Suprapubic skin (tissue), 4 donors: ENCODE measurements at regions not wholly inside any gene's neighbourhood (a gene's known extent, or its start where the extent isn't known, plus 50 kb on each side); places are given as distances from the start of the nearest gene placed in this dataset.

Experiments used
- DNase-seq, 2 donors: peaks; one replicate each; pipeline ENCODE4 v3.0.0-alpha.2; 2019; ENCODE audit warnings: low spot score in 2 of 2
- H3K27ac ChIP-seq: fragments of 200-600 bp; sonication (generic); one replicate; pipeline ENCODE4 v1.5.1; 2019
- H3K27me3 ChIP-seq: fragments of 200-600 bp; sonication (generic); one replicate; pipeline ENCODE4 v1.5.1; 2019
- H3K36me3 ChIP-seq: fragments of 200-600 bp; sonication (generic); one replicate; pipeline ENCODE4 v1.5.1; 2019
- H3K4me1 ChIP-seq: fragments of 200-600 bp; sonication (generic); one replicate; pipeline ENCODE4 v1.5.1; 2019
- H3K4me3 ChIP-seq: fragments of 200-600 bp; sonication (generic); one replicate; pipeline ENCODE4 v1.5.1; 2019; ENCODE audit warnings: mild to moderate bottlenecking
- H3K9me3 ChIP-seq: fragments of 200-600 bp; sonication (generic); one replicate; pipeline ENCODE4 v1.5.1; 2019
- EP300 ChIP-seq: sonication (generic); formaldehyde crosslinking; IDR thresholded peaks from one replicate; pipeline ENCODE4 v1.6.1; 2017; ENCODE audit warnings: antibody characterized with exemption
- POLR2A ChIP-seq, 2 donors: fragments of 450-650 bp; IDR thresholded peaks; one replicate each; pipeline ENCODE4 v1.6.1; 2017; ENCODE audit warnings: antibody characterized with exemption in 2 of 2, mild to moderate bottlenecking in 2 of 2, moderate library complexity in 2 of 2
- POLR2AphosphoS5 ChIP-seq, 3 donors: sonication (generic); formaldehyde crosslinking; IDR thresholded peaks; one replicate each; pipeline ENCODE4 v1.6.1; 2017; ENCODE audit warnings: antibody characterized with exemption in 3 of 3
- WGBS: methylation state at CpG from one replicate; pipeline ENCODE4 v1.1.5; 2018; 5-methylcytosine and 5-hydroxymethylcytosine counted together
- TF ChIP-seq, protein P1 (sequence below), 2 donors: fragments of 200-600 bp in 1 of 2; fragments of 450-650 bp in 1 of 2; sonication (generic) in 1 of 2; IDR thresholded peaks; one replicate each; pipeline ENCODE4 v1.5.1; 2016 to 2019; ENCODE audit warnings: antibody characterized with exemption in 2 of 2, mild to moderate bottlenecking in 1 of 2, moderate library complexity in 1 of 2

- H3K27ac ChIP-seq = no peak overlapping the region
- no peaks in the 10 kb centered on the region for H3K36me3 ChIP-seq
- no peak for TF ChIP-seq POLR2A (IDR thresholded peaks at IDR 0.05)
- no peak for TF ChIP-seq EP300
- TF ChIP-seq, protein P1, sequence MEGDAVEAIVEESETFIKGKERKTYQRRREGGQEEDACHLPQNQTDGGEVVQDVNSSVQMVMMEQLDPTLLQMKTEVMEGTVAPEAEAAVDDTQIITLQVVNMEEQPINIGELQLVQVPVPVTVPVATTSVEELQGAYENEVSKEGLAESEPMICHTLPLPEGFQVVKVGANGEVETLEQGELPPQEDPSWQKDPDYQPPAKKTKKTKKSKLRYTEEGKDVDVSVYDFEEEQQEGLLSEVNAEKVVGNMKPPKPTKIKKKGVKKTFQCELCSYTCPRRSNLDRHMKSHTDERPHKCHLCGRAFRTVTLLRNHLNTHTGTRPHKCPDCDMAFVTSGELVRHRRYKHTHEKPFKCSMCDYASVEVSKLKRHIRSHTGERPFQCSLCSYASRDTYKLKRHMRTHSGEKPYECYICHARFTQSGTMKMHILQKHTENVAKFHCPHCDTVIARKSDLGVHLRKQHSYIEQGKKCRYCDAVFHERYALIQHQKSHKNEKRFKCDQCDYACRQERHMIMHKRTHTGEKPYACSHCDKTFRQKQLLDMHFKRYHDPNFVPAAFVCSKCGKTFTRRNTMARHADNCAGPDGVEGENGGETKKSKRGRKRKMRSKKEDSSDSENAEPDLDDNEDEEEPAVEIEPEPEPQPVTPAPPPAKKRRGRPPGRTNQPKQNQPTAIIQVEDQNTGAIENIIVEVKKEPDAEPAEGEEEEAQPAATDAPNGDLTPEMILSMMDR (IDR thresholded peaks at IDR 0.05) = no peak
- TF ChIP-seq POLR2AphosphoS5 (IDR thresholded peaks at IDR 0.05) = no peak
- DNase-seq = no peak
- no peaks in the 10 kb centered on the region for H3K27me3 ChIP-seq
- no peaks in the 10 kb centered on the region for H3K9me3 ChIP-seq
- H3K4me1 ChIP-seq = no peaks in the 10 kb centered on the region
- H3K4me3 ChIP-seq = no peak overlapping the region
- WGBS = 88% methylated on average over 6 of the region's 6 CpGs
These were observed 269.1 kb downstream of the TMX3 start for GRCh38 chr18:68445668-68446426.

DNA sequence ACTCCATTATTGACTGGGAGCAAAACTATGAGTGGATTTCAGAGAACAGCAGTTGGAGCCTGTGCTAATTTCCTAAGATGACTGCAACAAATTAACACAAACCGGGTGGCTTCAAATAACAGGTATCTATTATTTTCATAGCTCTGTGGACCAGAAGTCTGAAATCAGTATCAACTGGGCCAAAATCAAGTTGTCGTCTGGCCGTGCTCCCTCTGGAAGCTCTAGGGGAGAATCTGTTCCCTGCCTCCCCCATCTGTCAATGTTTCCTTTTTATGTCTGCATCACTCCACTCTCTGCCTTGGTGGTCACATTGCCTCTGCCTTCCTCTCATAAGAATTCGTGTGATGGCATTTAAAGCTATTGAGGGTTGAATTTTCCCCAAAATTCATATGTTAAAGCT is 269.8 kb downstream of the TMX3 start:
- no peak overlapping the region for H3K27ac ChIP-seq
- WGBS = 83% methylated on average over 4 of the region's 4 CpGs
- DNase-seq = no peak
- TF ChIP-seq EP300 (no peak), POLR2A (IDR thresholded peaks at IDR 0.05) (no peak), POLR2AphosphoS5 (IDR thresholded peaks at IDR 0.05) (no peak)
- TF ChIP-seq, protein P1 (IDR thresholded peaks at IDR 0.05) = no peak
- no peaks in the 10 kb centered on the region for H3K4me1 ChIP-seq
- no peak overlapping the region for H3K4me3 ChIP-seq
- no peaks in the 10 kb centered on the region for H3K36me3 ChIP-seq
- H3K9me3 ChIP-seq = no peaks in the 10 kb centered on the region
- H3K27me3 ChIP-seq = no peaks in the 10 kb centered on the region

GRCh38 chr18:68441241-68441640 is 273.7 kb downstream of the TMX3 start:
- H3K36me3 ChIP-seq = no peaks in the 10 kb centered on the region
- no peaks in the 10 kb centered on the region for H3K27me3 ChIP-seq
- TF ChIP-seq, protein P1 (IDR thresholded peaks at IDR 0.05) = no peak
- no peak for TF ChIP-seq POLR2A (IDR thresholded peaks at IDR 0.05)
- no peak for TF ChIP-seq POLR2AphosphoS5 (IDR thresholded peaks at IDR 0.05)
- TF ChIP-seq EP300 = no peak
- WGBS = 85% methylated on average over 3 of the region's 3 CpGs
- H3K4me1 ChIP-seq = no peaks in the 10 kb centered on the region
- H3K9me3 ChIP-seq = no peaks in the 10 kb centered on the region
- no peak overlapping the region for H3K27ac ChIP-seq
- DNase-seq = no peak
- no peak overlapping the region for H3K4me3 ChIP-seq

GRCh38 chr18:68440433-68440832 is 274.5 kb downstream of the TMX3 start:
- TF ChIP-seq POLR2A (IDR thresholded peaks at IDR 0.05) = no peak
- TF ChIP-seq EP300 = no peak
- TF ChIP-seq POLR2AphosphoS5 (IDR thresholded peaks at IDR 0.05) = no peak
- TF ChIP-seq, protein P1 (IDR thresholded peaks at IDR 0.05) = no peak
- Histone ChIP-seq H3K36me3 (no peaks in the 10 kb centered on the region), H3K27me3 (no peaks in the 10 kb centered on the region), H3K4me1 (no peaks in the 10 kb centered on the region), H3K9me3 (no peaks in the 10 kb centered on the region), H3K27ac (no peak overlapping the region), H3K4me3 (no peak overlapping the region)
- whole genome bisulfite sequencing = 71% methylated on average over 6 of the region's 6 CpGs
- no peak for DNase-seq

DNA sequence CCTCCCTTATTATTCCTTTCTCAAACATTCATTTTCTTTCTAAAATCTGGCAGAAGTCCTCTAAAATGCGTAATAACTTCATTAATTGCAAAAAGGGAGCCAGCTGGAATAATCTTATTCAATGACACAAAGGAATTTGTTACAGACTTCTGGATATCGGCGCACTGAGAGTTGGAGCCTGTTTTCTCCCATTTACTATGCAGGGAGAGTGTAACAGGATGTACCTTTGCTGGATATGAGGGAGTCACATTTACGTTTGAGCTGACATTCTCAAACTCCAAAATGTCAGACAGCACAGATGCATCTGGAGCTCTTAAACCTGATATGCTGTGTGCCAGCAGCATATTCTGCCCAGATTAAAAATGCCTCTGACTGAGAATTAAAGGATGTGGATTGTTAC is 275.3 kb downstream of the TMX3 start:
- H3K4me1 ChIP-seq = no peaks in the 10 kb centered on the region
- no peaks in the 10 kb centered on the region for H3K36me3 ChIP-seq
- H3K9me3 ChIP-seq = no peaks in the 10 kb centered on the region
- WGBS = 53% methylated on average over 4 of the region's 4 CpGs
- peak overlapping the region; percentile 27 for H3K27ac ChIP-seq
- DNase-seq = no peak
- no peak overlapping the region for H3K4me3 ChIP-seq
- no peaks in the 10 kb centered on the region for H3K27me3 ChIP-seq
- TF ChIP-seq, protein P1 (IDR thresholded peaks at IDR 0.05) = no peak
- TF ChIP-seq POLR2A (IDR thresholded peaks at IDR 0.05) (no peak), EP300 (no peak), POLR2AphosphoS5 (IDR thresholded peaks at IDR 0.05) (no peak)
